ENCODE measurements at regions not wholly inside any gene's neighbourhood (a gene's known extent, or its start where the extent isn't known, plus 50 kb on each side); places are given as distances from the start of the nearest gene placed in this dataset.

GRCh38 chr1:29973406-29973805 is 737.1 kb downstream of the PTPRU start:
- no peaks in the 10 kb centered on the region for H3K9me3 ChIP-seq (ENCODE audit: control insufficient read depth, low read depth, low read length)
- H3K27me3 ChIP-seq (ENCODE audit: control insufficient read depth, insufficient read depth, low read length) = no peaks in the 10 kb centered on the region
- H3K4me1 ChIP-seq (ENCODE audit: control insufficient read depth, low read depth, low read length) = peaks cover 31% of the 10 kb centered on the region
- no peaks in the 10 kb centered on the region for H3K36me3 ChIP-seq (ENCODE audit: control insufficient read depth, low read depth, low read length)
- peak overlapping the region; percentile 47 for H3K9ac ChIP-seq (ENCODE audit: low read length)
- H3K27ac ChIP-seq (ENCODE audit: low read length) = peak overlapping the region; percentile 62
- peak overlapping the region; percentile 0 for H3K4me3 ChIP-seq (ENCODE audit: low read length)

GRCh38 chr1:29972421-29973053 is 736.2 kb downstream of the PTPRU start:
- Histone ChIP-seq H3K9ac (ENCODE audit: low read length) (no peak overlapping the region), H3K36me3 (ENCODE audit: control insufficient read depth, low read depth, low read length) (no peaks in the 10 kb centered on the region), H3K27ac (ENCODE audit: low read length) (no peak overlapping the region), H3K9me3 (ENCODE audit: control insufficient read depth, low read depth, low read length) (no peaks in the 10 kb centered on the region), H3K27me3 (ENCODE audit: control insufficient read depth, insufficient read depth, low read length) (no peaks in the 10 kb centered on the region), H3K4me1 (ENCODE audit: control insufficient read depth, low read depth, low read length) (peaks cover 31% of the 10 kb centered on the region), H3K4me3 (ENCODE audit: low read length) (no peak overlapping the region)

- H3K27me3 ChIP-seq (ENCODE audit: control insufficient read depth, insufficient read depth, low read length) = no peaks in the 10 kb centered on the region
- no peak overlapping the region for H3K4me3 ChIP-seq (ENCODE audit: low read length)
- H3K9ac ChIP-seq (ENCODE audit: low read length) = no peak overlapping the region
- no peak overlapping the region for H3K27ac ChIP-seq (ENCODE audit: low read length)
- H3K9me3 ChIP-seq (ENCODE audit: control insufficient read depth, low read depth, low read length) = no peaks in the 10 kb centered on the region
- H3K4me1 ChIP-seq (ENCODE audit: control insufficient read depth, low read depth, low read length) = peaks cover 31% of the 10 kb centered on the region
- no peaks in the 10 kb centered on the region for H3K36me3 ChIP-seq (ENCODE audit: control insufficient read depth, low read depth, low read length)
Measured at GRCh38 chr1:29971703-29972102, 735.4 kb downstream of the PTPRU start.

GRCh38 chr1:29970747-29971325 is 734.5 kb downstream of the PTPRU start:
- H3K9ac ChIP-seq (ENCODE audit: low read length) = no peak overlapping the region
- H3K27me3 ChIP-seq (ENCODE audit: control insufficient read depth, insufficient read depth, low read length) = no peaks in the 10 kb centered on the region
- H3K9me3 ChIP-seq (ENCODE audit: control insufficient read depth, low read depth, low read length) = no peaks in the 10 kb centered on the region
- H3K4me1 ChIP-seq (ENCODE audit: control insufficient read depth, low read depth, low read length) = peaks cover 31% of the 10 kb centered on the region
- H3K27ac ChIP-seq (ENCODE audit: low read length) = no peak overlapping the region
- H3K36me3 ChIP-seq (ENCODE audit: control insufficient read depth, low read depth, low read length) = no peaks in the 10 kb centered on the region
- H3K4me3 ChIP-seq (ENCODE audit: low read length) = no peak overlapping the region

- no peak overlapping the region for H3K27ac ChIP-seq (ENCODE audit: low read length)
- H3K27me3 ChIP-seq (ENCODE audit: control insufficient read depth, insufficient read depth, low read length) = no peaks in the 10 kb centered on the region
- H3K4me1 ChIP-seq (ENCODE audit: control insufficient read depth, low read depth, low read length) = peaks cover 25% of the 10 kb centered on the region
- no peak overlapping the region for H3K9ac ChIP-seq (ENCODE audit: low read length)
- H3K36me3 ChIP-seq (ENCODE audit: control insufficient read depth, low read depth, low read length) = no peaks in the 10 kb centered on the region
- H3K4me3 ChIP-seq (ENCODE audit: low read length) = no peak overlapping the region
- H3K9me3 ChIP-seq (ENCODE audit: control insufficient read depth, low read depth, low read length) = no peaks in the 10 kb centered on the region
Measured at GRCh38 chr1:29969576-29969975, 733.3 kb downstream of the PTPRU start.

GRCh38 chr1:29967261-29967660 is 730.9 kb downstream of the PTPRU start:
- H3K4me1 ChIP-seq (ENCODE audit: control insufficient read depth, low read depth, low read length) = peaks cover 4% of the 10 kb centered on the region
- H3K27ac ChIP-seq (ENCODE audit: low read length) = no peak overlapping the region
- H3K36me3 ChIP-seq (ENCODE audit: control insufficient read depth, low read depth, low read length) = no peaks in the 10 kb centered on the region
- H3K9ac ChIP-seq (ENCODE audit: low read length) = no peak overlapping the region
- H3K4me3 ChIP-seq (ENCODE audit: low read length) = no peak overlapping the region
- no peaks in the 10 kb centered on the region for H3K27me3 ChIP-seq (ENCODE audit: control insufficient read depth, insufficient read depth, low read length)
- H3K9me3 ChIP-seq (ENCODE audit: control insufficient read depth, low read depth, low read length) = no peaks in the 10 kb centered on the region

- Histone ChIP-seq H3K27ac (ENCODE audit: low read length) (no peak overlapping the region), H3K9me3 (ENCODE audit: control insufficient read depth, low read depth, low read length) (no peaks in the 10 kb centered on the region), H3K36me3 (ENCODE audit: control insufficient read depth, low read depth, low read length) (no peaks in the 10 kb centered on the region), H3K27me3 (ENCODE audit: control insufficient read depth, insufficient read depth, low read length) (no peaks in the 10 kb centered on the region), H3K4me3 (ENCODE audit: low read length) (no peak overlapping the region), H3K4me1 (ENCODE audit: control insufficient read depth, low read depth, low read length) (no peaks in the 10 kb centered on the region), H3K9ac (ENCODE audit: low read length) (no peak overlapping the region)
Measured at GRCh38 chr1:29966526-29967045, 730.3 kb downstream of the PTPRU start.

- peaks cover 2% of the 10 kb centered on the region for H3K4me1 ChIP-seq (ENCODE audit: control insufficient read depth, low read depth, low read length)
- no peak overlapping the region for H3K27ac ChIP-seq (ENCODE audit: low read length)
- H3K9ac ChIP-seq (ENCODE audit: low read length) = no peak overlapping the region
- no peaks in the 10 kb centered on the region for H3K9me3 ChIP-seq (ENCODE audit: control insufficient read depth, low read depth, low read length)
- H3K36me3 ChIP-seq (ENCODE audit: control insufficient read depth, low read depth, low read length) = no peaks in the 10 kb centered on the region
- no peak overlapping the region for H3K4me3 ChIP-seq (ENCODE audit: low read length)
- no peaks in the 10 kb centered on the region for H3K27me3 ChIP-seq (ENCODE audit: control insufficient read depth, insufficient read depth, low read length)
Measured at GRCh38 chr1:29964718-29965533, 728.6 kb downstream of the PTPRU start.

- H3K4me3 ChIP-seq (ENCODE audit: low read length) = no peak overlapping the region
- H3K27ac ChIP-seq (ENCODE audit: low read length) = no peak overlapping the region
- no peaks in the 10 kb centered on the region for H3K9me3 ChIP-seq (ENCODE audit: control insufficient read depth, low read depth, low read length)
- H3K27me3 ChIP-seq (ENCODE audit: control insufficient read depth, insufficient read depth, low read length) = no peaks in the 10 kb centered on the region
- no peaks in the 10 kb centered on the region for H3K36me3 ChIP-seq (ENCODE audit: control insufficient read depth, low read depth, low read length)
- H3K4me1 ChIP-seq (ENCODE audit: control insufficient read depth, low read depth, low read length) = peaks cover 2% of the 10 kb centered on the region
- no peak overlapping the region for H3K9ac ChIP-seq (ENCODE audit: low read length)
Measured at GRCh38 chr1:29963946-29964345, 727.6 kb downstream of the PTPRU start.

- H3K9ac ChIP-seq (ENCODE audit: low read length) = no peak overlapping the region
- H3K27me3 ChIP-seq (ENCODE audit: control insufficient read depth, insufficient read depth, low read length) = no peaks in the 10 kb centered on the region
- H3K9me3 ChIP-seq (ENCODE audit: control insufficient read depth, low read depth, low read length) = no peaks in the 10 kb centered on the region
- no peaks in the 10 kb centered on the region for H3K36me3 ChIP-seq (ENCODE audit: control insufficient read depth, low read depth, low read length)
- H3K4me3 ChIP-seq (ENCODE audit: low read length) = no peak overlapping the region
- no peak overlapping the region for H3K27ac ChIP-seq (ENCODE audit: low read length)
- H3K4me1 ChIP-seq (ENCODE audit: control insufficient read depth, low read depth, low read length) = peaks cover 2% of the 10 kb centered on the region
Measured at GRCh38 chr1:29962831-29963247, 726.5 kb downstream of the PTPRU start.

- Histone ChIP-seq H3K27ac (ENCODE audit: low read length) (no peak overlapping the region), H3K36me3 (ENCODE audit: control insufficient read depth, low read depth, low read length) (no peaks in the 10 kb centered on the region), H3K4me1 (ENCODE audit: control insufficient read depth, low read depth, low read length) (peaks cover 2% of the 10 kb centered on the region), H3K9ac (ENCODE audit: low read length) (no peak overlapping the region), H3K9me3 (ENCODE audit: control insufficient read depth, low read depth, low read length) (no peaks in the 10 kb centered on the region), H3K4me3 (ENCODE audit: low read length) (no peak overlapping the region), H3K27me3 (ENCODE audit: control insufficient read depth, insufficient read depth, low read length) (no peaks in the 10 kb centered on the region)
Measured at GRCh38 chr1:29962336-29962735, 726.0 kb downstream of the PTPRU start.

Data from iPS-18a (cell line).